ENCODE measurements at regions not wholly inside any gene's neighbourhood (a gene's known extent, or its start where the extent isn't known, plus 50 kb on each side); places are given as distances from the start of the nearest gene placed in this dataset.

GRCh38 chr2:12616456-12617156 lies 100.1 kb upstream of the TRIB2 start:
- TF ChIP-seq CTCF (IDR thresholded peaks at IDR 0.05 in 2 of 3, conservative IDR thresholded peaks at IDR 0.05 in 1 of 3; ENCODE audit: borderline replicate concordance in 1 of 3, insufficient read depth in 1 of 3, low read depth in 2 of 3, low read length in 2 of 3) (no peak), POLR2A (IDR thresholded peaks at IDR 0.05; ENCODE audit: borderline replicate concordance, extremely low read depth, insufficient read depth, insufficient read length) (no peak), EZH2phosphoT487 (IDR thresholded peaks at IDR 0.05; ENCODE audit: borderline replicate concordance) (no peak), SP1 (IDR thresholded peaks at IDR 0.05; ENCODE audit: low read depth) (no peak), TCF7L2 (IDR thresholded peaks at IDR 0.05; ENCODE audit: borderline replicate concordance, extremely low read depth, insufficient read depth, insufficient read length) (no peak), SIN3A (IDR thresholded peaks at IDR 0.05; ENCODE audit: low read depth) (no peak), EZH2 (IDR thresholded peaks at IDR 0.05) (no peak), SRF (IDR thresholded peaks at IDR 0.05; ENCODE audit: low read depth) (no peak), POLR2AphosphoS5 (IDR thresholded peaks at IDR 0.05; ENCODE audit: low read depth, low read length) (no peak)
